AG04450 (cell line): ENCODE measurements at regions not wholly inside any gene's neighbourhood (a gene's known extent, or its start where the extent isn't known, plus 50 kb on each side); places are given as distances from the start of the nearest gene placed in this dataset.

ENCODE experiments used
- CTCF ChIA-PET: fragments of 300-600, 350-600 bp; formaldehyde crosslinking; extraction: SDS; loops from one replicate; lab custom pipeline; 2022; ENCODE audit warnings: antibody characterized with exemption, inconsistent platforms; lab: Charles Lee
- POLR2A ChIA-PET: fragments of 350-600 bp; formaldehyde crosslinking; extraction: SDS; loops from one replicate; lab custom pipeline; 2021; ENCODE audit warnings: antibody characterized with exemption, inconsistent platforms; lab: Yijun Ruan, JAX
- DNase-seq: peaks from one replicate; pipeline ENCODE4 v3.0.0-alpha.2; 2011; ENCODE audit warnings: low read depth, low spot score
- H3K27ac ChIP-seq: one replicate; pipeline ENCODE4 v1.5.1; 2012; ENCODE audit warnings: low read depth, low read length, control low read depth
- H3K27me3 ChIP-seq: one replicate; pipeline ENCODE4 v1.6.0; 2012; ENCODE audit warnings: low read length; ENCODE audit not compliant: control insufficient read depth, insufficient read depth
- H3K4me3 ChIP-seq: 2 replicates; pipeline ENCODE4 v1.5.1; 2011; ENCODE audit warnings: mild to moderate bottlenecking, low read depth, low read length, control low read depth
- H3K9me3 ChIP-seq: 2 replicates; pipeline ENCODE4 v1.5.1; 2012; ENCODE audit warnings: low read length; ENCODE audit not compliant: control insufficient read depth, insufficient read depth
- TF ChIP-seq, protein P1 (sequence below): IDR thresholded peaks from 2 replicates; pipeline ENCODE4 v1.5.1; 2011; ENCODE audit warnings: low read depth, low read length, control low read depth, inconsistent platforms

DNA sequence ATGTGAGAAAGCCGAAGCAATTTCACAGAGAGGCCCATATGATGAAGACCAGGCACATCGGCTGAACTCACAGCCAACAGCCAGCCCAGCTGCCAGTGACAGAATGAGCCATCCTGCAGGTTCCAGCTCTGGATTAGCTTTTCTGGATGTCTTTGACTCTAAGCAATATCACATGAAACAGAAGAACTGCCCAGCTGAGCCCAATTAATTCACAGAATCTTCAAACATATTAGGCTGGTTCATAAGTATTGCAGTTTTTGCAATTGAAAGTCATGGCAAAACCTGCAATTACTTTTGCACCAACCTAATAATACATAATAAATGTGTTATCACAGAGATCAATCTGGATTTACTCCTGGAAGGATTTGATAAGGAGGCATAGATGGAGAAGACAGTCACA is 299.9 kb downstream of the RAB28 start:
- ChIA-PET CTCF (no interaction called here), POLR2A (no interaction called here)
- no peak overlapping the region for H3K4me3 ChIP-seq
- H3K27ac ChIP-seq = no peak overlapping the region
- DNase-seq = no peak
- TF ChIP-seq, protein P1, sequence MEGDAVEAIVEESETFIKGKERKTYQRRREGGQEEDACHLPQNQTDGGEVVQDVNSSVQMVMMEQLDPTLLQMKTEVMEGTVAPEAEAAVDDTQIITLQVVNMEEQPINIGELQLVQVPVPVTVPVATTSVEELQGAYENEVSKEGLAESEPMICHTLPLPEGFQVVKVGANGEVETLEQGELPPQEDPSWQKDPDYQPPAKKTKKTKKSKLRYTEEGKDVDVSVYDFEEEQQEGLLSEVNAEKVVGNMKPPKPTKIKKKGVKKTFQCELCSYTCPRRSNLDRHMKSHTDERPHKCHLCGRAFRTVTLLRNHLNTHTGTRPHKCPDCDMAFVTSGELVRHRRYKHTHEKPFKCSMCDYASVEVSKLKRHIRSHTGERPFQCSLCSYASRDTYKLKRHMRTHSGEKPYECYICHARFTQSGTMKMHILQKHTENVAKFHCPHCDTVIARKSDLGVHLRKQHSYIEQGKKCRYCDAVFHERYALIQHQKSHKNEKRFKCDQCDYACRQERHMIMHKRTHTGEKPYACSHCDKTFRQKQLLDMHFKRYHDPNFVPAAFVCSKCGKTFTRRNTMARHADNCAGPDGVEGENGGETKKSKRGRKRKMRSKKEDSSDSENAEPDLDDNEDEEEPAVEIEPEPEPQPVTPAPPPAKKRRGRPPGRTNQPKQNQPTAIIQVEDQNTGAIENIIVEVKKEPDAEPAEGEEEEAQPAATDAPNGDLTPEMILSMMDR = no peak
- H3K9me3 ChIP-seq = no peaks in the 10 kb centered on the region
- no peaks in the 10 kb centered on the region for H3K27me3 ChIP-seq

DNA sequence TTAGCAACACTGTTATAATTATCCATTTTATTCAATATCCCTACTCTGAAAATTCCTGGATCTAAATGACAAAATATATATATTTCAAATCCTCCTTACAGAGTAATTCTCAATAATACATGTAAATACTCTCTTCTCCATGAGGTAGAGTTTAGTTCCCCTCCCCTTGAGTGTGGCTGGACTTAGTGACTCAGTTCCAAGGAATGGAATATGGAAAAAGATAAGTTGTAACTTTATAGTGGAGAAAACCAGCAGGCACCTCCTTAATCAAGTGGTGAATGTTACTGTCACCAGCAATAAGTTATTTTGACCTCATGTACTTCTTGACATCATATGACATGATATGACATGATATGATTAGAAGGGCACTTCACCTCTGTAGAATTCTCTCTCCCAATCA is 302.0 kb downstream of the RAB28 start:
- H3K9me3 ChIP-seq = no peaks in the 10 kb centered on the region
- DNase-seq = no peak
- ChIA-PET POLR2A (no interaction called here), CTCF (no interaction called here)
- H3K27ac ChIP-seq = no peak overlapping the region
- no peaks in the 10 kb centered on the region for H3K27me3 ChIP-seq
- TF ChIP-seq, protein P1 = no peak
- H3K4me3 ChIP-seq = no peak overlapping the region

DNA sequence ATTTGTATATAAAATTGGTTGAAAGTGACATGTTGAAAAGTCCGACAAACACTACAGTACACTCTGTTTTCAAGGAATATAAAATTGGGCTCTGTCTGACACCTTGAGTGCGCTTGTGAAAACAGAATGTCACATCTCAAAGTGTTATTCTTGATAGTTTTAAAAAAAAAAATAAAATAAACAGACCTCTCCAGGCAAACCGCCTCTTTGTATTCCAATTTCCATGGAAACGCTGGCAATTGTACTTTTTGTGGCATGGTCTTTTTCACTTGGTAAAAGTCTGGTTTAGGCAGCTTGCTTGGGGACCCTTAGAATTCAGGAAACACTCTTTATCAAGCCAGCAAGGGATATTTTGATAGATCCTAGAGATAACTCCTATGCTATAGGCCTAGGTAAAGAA is 302.5 kb downstream of the RAB28 start:
- TF ChIP-seq, protein P1 = no peak
- H3K27me3 ChIP-seq = no peaks in the 10 kb centered on the region
- no peak for DNase-seq
- ChIA-PET CTCF (no interaction called here), POLR2A (no interaction called here)
- no peaks in the 10 kb centered on the region for H3K9me3 ChIP-seq
- no peak overlapping the region for H3K27ac ChIP-seq
- no peak overlapping the region for H3K4me3 ChIP-seq

DNA sequence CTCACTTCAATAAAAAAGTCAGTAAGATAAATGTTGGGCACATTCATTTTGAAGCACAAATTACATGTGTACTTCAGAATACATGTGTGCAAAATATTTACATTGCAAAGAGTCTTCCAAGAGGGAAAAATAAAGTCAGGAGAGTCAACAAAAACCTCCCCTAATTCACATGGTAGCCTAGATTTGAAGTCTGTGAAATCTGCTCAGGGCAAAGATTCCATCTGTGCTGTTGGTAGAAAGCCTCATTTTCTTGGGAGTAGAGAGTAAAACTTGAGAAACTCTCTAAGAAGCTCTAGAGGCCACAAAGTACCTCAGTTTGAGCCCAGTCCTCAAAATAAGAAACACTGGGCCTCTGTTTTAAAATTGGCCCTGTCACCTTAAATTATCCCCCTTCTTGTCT is 303.4 kb downstream of the RAB28 start:
- Histone ChIP-seq H3K27ac (no peak overlapping the region), H3K9me3 (no peaks in the 10 kb centered on the region), H3K27me3 (no peaks in the 10 kb centered on the region), H3K4me3 (no peak overlapping the region)
- TF ChIP-seq, protein P1 = no peak
- no peak for DNase-seq
- ChIA-PET CTCF (no interaction called here), POLR2A (no interaction called here)

DNA sequence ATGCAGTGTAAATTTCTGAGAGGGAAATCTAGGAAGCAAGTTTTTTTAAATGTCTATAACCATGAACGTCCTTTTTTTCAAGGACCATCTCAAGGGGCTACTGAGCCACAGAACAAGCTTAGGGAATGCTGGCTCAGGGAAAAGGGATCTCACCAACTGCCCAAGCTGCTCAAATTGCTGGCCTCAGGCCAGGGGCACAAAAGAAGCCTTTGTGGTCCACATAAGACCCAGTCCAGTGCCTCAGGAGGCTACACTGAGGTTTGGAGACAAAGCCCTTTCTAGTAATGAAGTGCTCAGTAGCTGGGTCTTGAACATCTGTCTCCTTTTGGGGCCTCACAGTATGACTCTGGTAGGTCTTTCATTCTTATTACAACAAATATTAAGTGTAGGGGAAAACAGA is 305.5 kb downstream of the RAB28 start:
- no peaks in the 10 kb centered on the region for H3K9me3 ChIP-seq
- TF ChIP-seq, protein P1 = no peak
- H3K4me3 ChIP-seq = no peak overlapping the region
- no peak overlapping the region for H3K27ac ChIP-seq
- ChIA-PET POLR2A (no interaction called here), CTCF (no interaction called here)
- no peak for DNase-seq
- no peaks in the 10 kb centered on the region for H3K27me3 ChIP-seq
